HG03139 (cell line): ENCODE measurements at regions not wholly inside any gene's neighbourhood (a gene's known extent, or its start where the extent isn't known, plus 50 kb on each side); places are given as distances from the start of the nearest gene placed in this dataset.
"Not testable (repeated sequence)": the region's sequence is repeated elsewhere in the genome, so short reads cannot be mapped to it uniquely, and the experiment has no call there.

ENCODE experiments used
- ATAC-seq: cut with Tn5 transposase; IDR thresholded peaks from one replicate; pipeline ENCODE4 v1.9.1; 2021; ENCODE audit not compliant: unreplicated experiment

DNA sequence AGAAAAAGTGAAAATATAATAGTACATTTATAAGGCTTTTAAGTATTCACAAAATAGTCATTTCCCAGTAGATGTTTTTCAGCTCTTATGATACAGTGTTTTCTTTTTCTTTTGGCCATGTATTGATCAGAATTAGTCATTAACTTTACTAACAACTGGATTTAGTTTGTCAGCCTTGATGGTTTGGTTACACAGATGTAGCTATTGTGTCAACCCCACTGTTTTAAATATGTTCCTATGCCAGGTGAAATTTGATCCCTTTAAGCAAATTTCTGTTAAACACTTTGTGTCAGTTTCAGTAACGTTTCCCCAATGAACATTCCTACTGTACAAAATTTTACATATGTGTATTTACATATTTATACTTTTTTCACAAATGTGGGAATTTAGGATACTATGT is 261.5 kb upstream of the STARD13 start:
- no peak for ATAC-seq

GRCh38 chr13:33548069-33548468 is 262.5 kb upstream of the STARD13 start:
- no peak for ATAC-seq

GRCh38 chr13:33550276-33550675 is 264.7 kb upstream of the STARD13 start:
- no peak for ATAC-seq

GRCh38 chr13:33550885-33551284 is 265.3 kb upstream of the STARD13 start:
- no peak for ATAC-seq

DNA sequence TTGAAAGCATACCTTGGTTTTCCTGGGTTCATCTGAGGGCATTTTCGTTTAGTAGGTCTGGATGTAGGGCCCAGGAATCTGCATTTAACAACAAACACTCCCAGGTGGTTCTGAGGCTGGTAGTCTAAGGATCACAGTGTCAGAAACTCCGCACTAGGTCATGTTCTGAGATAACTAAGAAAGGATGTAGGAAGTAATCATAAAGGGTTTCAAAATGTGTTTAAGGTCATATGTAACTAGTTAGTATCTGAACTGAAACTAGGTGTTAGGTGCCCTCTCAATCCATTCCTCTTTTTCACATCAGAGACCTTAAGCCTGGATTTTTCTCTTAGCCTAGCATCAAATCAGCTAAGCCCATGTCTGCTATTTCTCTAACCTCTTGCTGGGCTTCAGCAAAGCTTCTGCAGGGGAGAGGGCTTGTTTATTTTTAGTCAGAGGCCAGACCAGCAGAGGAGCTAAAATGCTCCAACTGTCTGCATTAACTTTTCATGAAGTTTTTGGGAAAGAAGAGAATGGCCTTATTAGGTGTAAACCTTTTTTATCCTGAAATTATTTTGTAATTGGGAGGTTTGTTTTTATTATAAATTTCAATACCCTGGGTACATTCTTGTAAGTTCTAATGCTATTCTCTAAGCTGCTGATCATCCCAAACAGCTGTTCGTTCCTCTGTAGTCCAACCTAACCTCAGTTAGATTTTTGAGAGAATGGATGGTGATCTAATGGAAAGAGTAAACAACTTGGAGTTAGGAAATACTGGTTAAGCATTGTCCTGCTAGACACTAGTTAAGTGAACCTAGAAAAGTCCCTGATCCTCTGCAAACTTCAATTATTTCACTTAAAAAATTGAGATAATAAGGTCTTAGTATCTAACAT is 262.8 kb upstream of the RFC3 start:
- peak; percentile 72 for ATAC-seq

- ATAC-seq: no peak
Observed at GRCh38 chr13:33556828-33557227, 261.1 kb upstream of the RFC3 start.

GRCh38 chr13:33560726-33561125 is 257.2 kb upstream of the RFC3 start:
- no peak for ATAC-seq

- ATAC-seq: no peak
Observed at GRCh38 chr13:33561627-33562026, 256.3 kb upstream of the RFC3 start.

DNA sequence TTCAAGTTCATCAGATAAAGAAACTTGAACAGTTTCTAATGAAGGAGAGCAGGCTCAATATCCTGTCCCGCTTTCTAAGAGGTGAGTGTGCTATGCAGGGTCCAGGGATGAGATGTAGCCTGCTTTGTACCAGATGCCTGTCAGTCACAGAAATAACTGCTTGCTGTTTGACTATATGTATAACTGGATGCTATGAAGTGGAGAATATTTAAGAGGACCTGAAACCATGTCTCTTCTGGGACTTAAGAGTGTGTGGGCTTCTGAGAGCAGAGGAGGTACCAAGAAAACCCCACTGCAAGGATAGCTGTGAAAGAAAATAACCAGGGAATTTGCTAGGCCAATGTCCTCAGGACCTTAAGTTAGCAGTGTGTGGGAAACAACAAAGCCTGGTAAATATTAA is 246.3 kb upstream of the RFC3 start:
- ATAC-seq: no peak

DNA sequence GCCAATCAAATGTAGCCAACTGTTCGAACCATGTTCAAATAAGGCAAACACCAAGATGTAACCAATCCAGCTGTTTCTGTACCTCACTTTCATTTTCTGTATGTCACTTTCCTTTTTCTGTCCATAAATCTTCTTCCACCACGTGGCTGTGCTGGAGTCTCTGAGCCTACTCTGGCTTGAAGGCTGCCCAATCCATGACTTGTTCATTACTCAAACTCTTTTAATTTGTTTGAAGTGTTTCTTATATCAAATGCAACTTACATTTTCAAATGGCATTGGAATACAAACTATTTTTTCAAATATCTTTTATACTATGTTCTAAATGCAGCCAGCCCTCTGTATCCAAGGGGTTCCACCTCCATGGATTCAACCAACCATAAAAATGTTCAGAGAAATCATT is 245.6 kb upstream of the RFC3 start:
- ATAC-seq: not testable (repeated sequence)

DNA sequence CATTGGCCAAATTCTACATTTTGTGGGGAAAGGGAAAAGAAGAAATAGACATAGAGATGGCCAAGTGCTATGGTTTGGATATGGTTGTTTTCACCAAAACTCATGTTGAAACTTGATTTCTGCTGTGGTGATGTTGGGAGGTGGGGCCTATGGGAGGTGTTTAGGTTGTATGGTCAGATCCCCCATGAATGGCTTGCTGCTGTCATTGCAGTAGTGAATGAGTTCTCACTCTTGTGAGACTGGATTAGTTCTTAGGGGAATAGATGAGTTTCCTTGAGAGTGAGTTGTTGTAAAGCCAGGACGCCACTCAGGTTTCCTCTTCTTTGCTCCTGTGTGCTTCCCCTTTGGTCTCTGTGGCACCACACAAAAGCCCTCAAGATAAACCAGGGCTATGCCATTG is 242.6 kb upstream of the RFC3 start:
- ATAC-seq: no peak

DNA sequence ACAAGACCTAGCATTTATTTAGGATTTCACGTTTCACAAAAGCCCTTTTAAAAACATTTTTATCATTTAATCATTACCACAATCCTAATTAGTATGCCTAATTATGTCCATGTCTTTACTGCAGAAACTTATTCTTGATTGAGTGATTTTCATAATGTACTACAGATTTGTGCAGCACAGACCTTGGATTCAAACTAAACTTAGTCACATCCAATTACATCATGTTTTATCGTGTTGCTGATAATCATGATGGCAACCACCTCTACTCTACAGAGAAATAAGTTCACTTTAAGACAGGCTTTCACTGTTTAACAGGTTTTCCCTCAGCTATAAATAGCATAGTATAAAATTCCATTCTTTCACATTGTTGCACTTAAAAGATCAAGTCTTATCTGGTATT is 240.9 kb upstream of the RFC3 start:
- no peak for ATAC-seq

- no peak for ATAC-seq
Observed at GRCh38 chr13:33578786-33579185, 239.2 kb upstream of the RFC3 start.

GRCh38 chr13:33582121-33582520 is 235.8 kb upstream of the RFC3 start:
- no peak for ATAC-seq

GRCh38 chr13:33583398-33583797 is 234.6 kb upstream of the RFC3 start:
- no peak for ATAC-seq

DNA sequence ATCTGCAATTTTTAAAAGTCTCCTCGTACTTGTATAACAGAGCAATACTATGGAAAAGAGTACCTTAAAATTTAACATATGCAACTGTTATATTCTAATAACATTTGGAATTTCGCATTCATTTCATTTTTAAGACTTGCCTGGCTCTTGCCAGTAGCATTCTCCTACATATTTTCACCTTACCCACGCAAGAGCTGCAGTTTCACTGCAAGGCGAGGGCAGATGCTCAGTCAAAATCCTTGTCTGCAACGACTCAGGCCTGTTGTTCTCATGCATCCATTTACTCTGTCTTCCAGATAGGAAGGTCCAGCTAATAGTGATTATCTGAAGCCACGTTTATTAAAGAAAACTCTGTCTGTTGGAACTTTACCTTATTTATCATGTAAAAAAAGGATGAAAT is 227.0 kb upstream of the RFC3 start:
- ATAC-seq: no peak

GRCh38 chr13:33606692-33607091 is 211.3 kb upstream of the RFC3 start:
- ATAC-seq: no peak

DNA sequence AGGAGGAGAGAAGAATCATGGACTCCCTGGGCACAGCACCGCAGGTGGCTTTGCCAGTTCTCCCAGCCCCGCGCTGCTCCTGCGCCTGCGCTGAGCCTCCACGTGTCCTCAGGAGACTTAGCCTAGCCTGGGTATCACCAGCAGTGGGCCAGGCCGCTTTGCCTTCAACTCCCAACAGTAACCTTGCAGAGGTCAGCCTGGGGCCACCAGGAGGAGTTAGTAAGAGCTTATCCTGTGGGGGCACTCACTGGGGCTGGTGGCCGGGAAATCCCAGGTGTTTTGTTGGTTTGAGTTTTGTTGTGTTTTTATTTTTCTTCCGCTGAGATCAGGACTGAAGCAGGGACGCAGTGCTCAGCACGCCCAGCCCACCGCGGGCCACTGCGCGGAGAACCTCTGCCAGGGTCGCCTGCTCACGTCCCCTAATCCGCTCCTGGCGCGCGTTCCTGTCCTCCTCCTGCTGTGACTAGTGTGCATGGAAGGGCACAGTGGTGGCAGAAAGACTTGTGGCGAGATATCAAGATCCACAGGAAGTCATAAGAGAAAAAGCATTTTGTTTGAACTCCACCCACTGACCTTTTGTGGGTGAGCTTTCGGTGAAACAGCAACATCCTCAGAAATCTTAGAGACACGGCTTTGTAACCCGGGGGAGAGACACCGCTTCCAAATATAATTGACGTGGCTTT is 207.4 kb upstream of the RFC3 start:
- no peak for ATAC-seq

DNA sequence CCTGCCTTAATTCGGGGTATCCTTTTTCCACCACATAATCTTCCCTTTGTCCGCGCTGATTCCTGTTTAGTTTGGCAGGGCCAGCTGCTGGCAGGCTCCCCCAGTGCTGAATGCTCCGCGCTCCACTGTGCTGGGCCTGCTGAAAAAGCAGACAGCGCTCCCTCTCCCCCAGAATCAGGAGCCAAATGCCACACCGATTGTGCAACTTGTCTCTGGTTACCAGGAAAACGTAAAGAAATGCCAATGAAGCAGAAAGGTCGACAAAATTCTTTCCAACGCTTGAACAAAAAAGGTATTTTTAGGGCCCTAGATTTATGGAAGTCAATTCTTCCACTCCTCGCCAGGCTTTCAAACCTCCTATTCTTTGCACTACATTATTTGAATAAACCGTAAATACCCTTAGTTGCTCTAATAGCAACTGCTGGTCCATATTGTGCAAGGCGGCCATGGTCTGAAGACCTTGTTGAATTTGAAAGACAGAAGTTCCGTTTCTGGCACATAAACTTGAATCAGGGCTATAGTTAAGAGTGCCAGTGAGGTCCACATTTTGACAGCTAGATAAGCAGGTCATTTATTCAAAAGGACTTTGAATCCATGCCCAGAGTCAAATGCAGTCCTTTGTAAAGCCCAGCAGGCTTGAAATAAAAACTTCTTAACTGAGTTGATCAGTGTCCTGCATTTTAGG is 206.7 kb upstream of the RFC3 start:
- no peak for ATAC-seq

GRCh38 chr13:33612641-33613638 is 205.0 kb upstream of the RFC3 start:
- ATAC-seq: no peak

DNA sequence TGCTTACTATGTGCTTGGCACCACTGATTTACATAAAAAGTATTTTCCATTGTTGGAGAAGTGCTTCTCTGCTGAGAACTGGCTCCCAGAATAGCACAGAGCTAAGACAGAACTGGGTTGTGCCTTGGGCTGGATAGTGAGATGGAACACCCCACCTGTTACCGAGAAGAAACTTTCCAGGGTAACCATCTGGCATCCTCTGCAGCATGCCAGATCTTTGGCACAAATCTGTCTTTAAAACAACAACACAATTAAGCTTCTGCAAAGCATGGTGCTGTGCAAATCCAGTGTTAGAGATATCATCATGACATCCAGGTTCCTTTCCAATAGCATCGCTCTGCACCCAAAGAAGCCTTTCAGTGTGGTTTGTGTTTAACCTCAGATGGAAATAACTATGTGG is 202.5 kb upstream of the RFC3 start:
- ATAC-seq: no peak
